HG02763 (cell line): ENCODE measurements at regions not wholly inside any gene's neighbourhood (a gene's known extent, or its start where the extent isn't known, plus 50 kb on each side); places are given as distances from the start of the nearest gene placed in this dataset.
A peak's percentile ranks its signal among the peaks of the same experiment; 100 is the strongest.
"Not testable (repeated sequence)": the region's sequence is repeated elsewhere in the genome, so short reads cannot be mapped to it uniquely, and the experiment has no call there.

ENCODE experiments used
- ATAC-seq: cut with Tn5 transposase; IDR thresholded peaks from one replicate; pipeline ENCODE4 v1.9.1; 2021; ENCODE audit warnings: mild to moderate bottlenecking, moderate library complexity; ENCODE audit not compliant: unreplicated experiment

GRCh38 chr1:147103416-147104155, 68.7 kb downstream of the PRKAB2 start:
- ATAC-seq = not testable (repeated sequence)

- ATAC-seq = no peak
These were observed 73.1 kb downstream of the PRKAB2 start for GRCh38 chr1:147099192-147099591.

- not testable (repeated sequence) for ATAC-seq
These were observed 73.8 kb downstream of the PRKAB2 start for GRCh38 chr1:147098338-147098973.

- no peak for ATAC-seq
These were observed 76.6 kb downstream of the PRKAB2 start for GRCh38 chr1:147095691-147096090.

- no peak for ATAC-seq
These were observed 80.5 kb downstream of the PRKAB2 start for GRCh38 chr1:147091801-147092200.

- no peak for ATAC-seq
These were observed 82.8 kb downstream of the PRKAB2 start for GRCh38 chr1:147089457-147089856.

- ATAC-seq = no peak
These were observed 86.1 kb downstream of the PRKAB2 start for GRCh38 chr1:147086129-147086528.

GRCh38 chr1:147084273-147085096, 87.8 kb downstream of the PRKAB2 start:
- ATAC-seq = peak; percentile 57

GRCh38 chr1:147083919-147084272, 88.4 kb downstream of the PRKAB2 start:
- no peak for ATAC-seq

- ATAC-seq = no peak
These were observed 91.4 kb downstream of the PRKAB2 start for GRCh38 chr1:147080671-147081394.

GRCh38 chr1:147080006-147080661, 92.1 kb downstream of the PRKAB2 start:
- no peak for ATAC-seq

- ATAC-seq = no peak
These were observed 92.8 kb downstream of the PRKAB2 start for GRCh38 chr1:147079400-147080005.

GRCh38 chr1:147078606-147079399, 93.5 kb downstream of the PRKAB2 start:
- ATAC-seq = no peak

- no peak for ATAC-seq
These were observed 94.2 kb downstream of the PRKAB2 start for GRCh38 chr1:147077936-147078605.

GRCh38 chr1:147077523-147077922, 94.7 kb downstream of the PRKAB2 start:
- ATAC-seq = no peak

- ATAC-seq = no peak
These were observed 95.2 kb downstream of the PRKAB2 start for GRCh38 chr1:147077081-147077480.

- no peak for ATAC-seq
These were observed 95.8 kb downstream of the PRKAB2 start for GRCh38 chr1:147076442-147076841.

GRCh38 chr1:147072482-147073432, 99.5 kb downstream of the PRKAB2 start:
- no peak for ATAC-seq
